Right ventricle myocardium inferior (tissue), 1 donor: ENCODE measurements at regions not wholly inside any gene's neighbourhood (a gene's known extent, or its start where the extent isn't known, plus 50 kb on each side); places are given as distances from the start of the nearest gene placed in this dataset.
"Not testable (repeated sequence)": the region's sequence is repeated elsewhere in the genome, so short reads cannot be mapped to it uniquely, and the experiment has no call there.

Experiments
- ATAC-seq: fragments of 200-7000 bp; cut with Tn5 transposase; one replicate; pipeline ENCODE4 v1.9.1; 2020; ENCODE audit warnings: mild to moderate bottlenecking, moderate library complexity
- DNase-seq: peaks from one replicate; pipeline ENCODE4 v3.0.0; 2021; ENCODE audit errors: missing footprints
- intact Hi-C: fragments of 100-400 bp; cut with DNase I; formaldehyde crosslinking; loops from one replicate; pipeline ENCODE4 v1.11.0; 2022
- donor health status: DM: no; HTN: yes; CAD: no; lungs with severe emphysema.

- DNase-seq, intact Hi-C loops, ATAC-seq: not testable (repeated sequence)
Observed at GRCh38 chr1:161417536-161417935, 49.9 kb upstream of the CFAP126 start.
